Body of pancreas (tissue), 4 donors: ENCODE measurements at regions not wholly inside any gene's neighbourhood (a gene's known extent, or its start where the extent isn't known, plus 50 kb on each side); places are given as distances from the start of the nearest gene placed in this dataset.

ENCODE experiments used
- POLR2A ChIP-seq, 3 donors: fragments of 450-650 bp; IDR thresholded peaks; one replicate each; pipeline ENCODE4 v1.6.1; 2016; ENCODE audit warnings: antibody characterized with exemption in 3 of 3, mild to moderate bottlenecking in 2 of 3
- TF ChIP-seq, protein P1 (sequence below), 7 experiments: fragments of 450-650 bp in 4 of 7; fragments of 200-600 bp in 3 of 7; sonication (generic) in 3 of 7; IDR thresholded peaks; one replicate each; pipeline ENCODE4 v1.5.1; 2016 to 2019; ENCODE audit warnings: antibody characterized with exemption in 7 of 7

DNA sequence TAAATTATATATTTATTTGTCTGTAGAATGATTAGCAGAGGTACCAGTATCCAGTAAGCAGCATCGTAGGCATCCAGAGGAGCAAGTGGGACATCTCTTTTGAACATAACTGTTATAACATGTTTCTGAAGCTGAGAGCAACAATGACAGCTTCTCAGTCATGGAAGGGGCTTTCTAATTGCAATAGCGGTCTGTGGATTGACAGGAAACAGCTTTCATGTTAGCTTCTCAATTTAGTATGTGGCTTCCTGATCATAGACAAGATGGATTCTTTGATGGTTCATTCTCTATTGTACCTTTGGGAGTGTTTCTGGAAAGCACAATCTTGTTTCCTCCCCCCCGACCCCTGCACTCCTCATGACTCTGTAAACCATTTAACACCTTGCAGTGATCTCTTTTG is 434.6 kb upstream of the GNPDA2 start:
- TF ChIP-seq, protein P1, sequence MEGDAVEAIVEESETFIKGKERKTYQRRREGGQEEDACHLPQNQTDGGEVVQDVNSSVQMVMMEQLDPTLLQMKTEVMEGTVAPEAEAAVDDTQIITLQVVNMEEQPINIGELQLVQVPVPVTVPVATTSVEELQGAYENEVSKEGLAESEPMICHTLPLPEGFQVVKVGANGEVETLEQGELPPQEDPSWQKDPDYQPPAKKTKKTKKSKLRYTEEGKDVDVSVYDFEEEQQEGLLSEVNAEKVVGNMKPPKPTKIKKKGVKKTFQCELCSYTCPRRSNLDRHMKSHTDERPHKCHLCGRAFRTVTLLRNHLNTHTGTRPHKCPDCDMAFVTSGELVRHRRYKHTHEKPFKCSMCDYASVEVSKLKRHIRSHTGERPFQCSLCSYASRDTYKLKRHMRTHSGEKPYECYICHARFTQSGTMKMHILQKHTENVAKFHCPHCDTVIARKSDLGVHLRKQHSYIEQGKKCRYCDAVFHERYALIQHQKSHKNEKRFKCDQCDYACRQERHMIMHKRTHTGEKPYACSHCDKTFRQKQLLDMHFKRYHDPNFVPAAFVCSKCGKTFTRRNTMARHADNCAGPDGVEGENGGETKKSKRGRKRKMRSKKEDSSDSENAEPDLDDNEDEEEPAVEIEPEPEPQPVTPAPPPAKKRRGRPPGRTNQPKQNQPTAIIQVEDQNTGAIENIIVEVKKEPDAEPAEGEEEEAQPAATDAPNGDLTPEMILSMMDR (IDR thresholded peaks at IDR 0.05): no peak
- TF ChIP-seq POLR2A (IDR thresholded peaks at IDR 0.05): no peak
